Activated T-cell treated with anti-CD3 and anti-CD28 coated beads, Interleukin-2, amount 50 U/mL, for 24 hours (primary cell): ENCODE measurements at regions not wholly inside any gene's neighbourhood (a gene's known extent, or its start where the extent isn't known, plus 50 kb on each side); places are given as distances from the start of the nearest gene placed in this dataset.
"Not testable (repeated sequence)": the region's sequence is repeated elsewhere in the genome, so short reads cannot be mapped to it uniquely, and the experiment has no call there.

Experiments used
- DNase-seq: peaks from one replicate; pipeline ENCODE4 v3.0.0-alpha.2; 2020
- H3K27ac Mint-ChIP-seq: 2 replicates; pipeline ENCODE4 v1.8.0; 2020; ENCODE audit warnings: mild to moderate bottlenecking, mixed read lengths
- H3K27me3 Mint-ChIP-seq: 2 replicates; pipeline ENCODE4 v1.8.0; 2020; ENCODE audit warnings: mixed read lengths
- H3K36me3 Mint-ChIP-seq: 2 replicates; pipeline ENCODE4 v1.8.0; 2020; ENCODE audit warnings: low read depth, mixed read lengths
- H3K4me1 Mint-ChIP-seq: 2 replicates; pipeline ENCODE4 v1.8.0; 2020; ENCODE audit warnings: low read depth, mixed read lengths
- H3K4me3 Mint-ChIP-seq: 2 replicates; pipeline ENCODE4 v1.8.0; 2020; ENCODE audit warnings: mild to moderate bottlenecking, moderate library complexity, mixed read lengths
- H3K9me3 Mint-ChIP-seq: 2 replicates; pipeline ENCODE4 v1.8.0; 2020; ENCODE audit warnings: mixed read lengths

DNA sequence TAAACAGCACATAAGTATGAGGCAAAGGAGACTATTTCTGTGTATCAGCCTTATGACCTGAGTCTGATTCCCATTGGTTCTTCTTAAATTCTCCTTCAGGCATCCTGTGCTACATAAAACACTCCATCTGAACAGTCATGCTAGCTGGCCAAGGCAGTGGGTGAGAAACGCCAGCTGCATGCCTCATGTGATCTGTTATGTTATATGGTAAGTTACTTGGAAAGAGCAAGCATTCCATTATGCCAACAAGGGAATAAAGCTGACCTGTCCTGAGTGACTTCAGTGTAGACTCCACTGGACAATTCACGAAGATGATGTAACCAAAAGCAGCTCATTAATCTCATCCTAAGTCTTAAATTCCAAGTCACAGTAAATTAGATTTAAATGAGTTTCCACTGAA lies 216.5 kb upstream of the FN1 start:
- no peak for DNase-seq
- H3K27me3 Mint-ChIP-seq = no peaks in the 10 kb centered on the region
- H3K4me3 Mint-ChIP-seq = no peak overlapping the region
- H3K9me3 Mint-ChIP-seq = no peaks in the 10 kb centered on the region
- H3K4me1 Mint-ChIP-seq = no peaks in the 10 kb centered on the region
- H3K27ac Mint-ChIP-seq = no peak overlapping the region
- no peaks in the 10 kb centered on the region for H3K36me3 Mint-ChIP-seq

GRCh38 chr2:215651412-215651811 lies 215.5 kb upstream of the FN1 start:
- Mint-ChIP-seq H3K27ac (no peak overlapping the region), H3K9me3 (no peaks in the 10 kb centered on the region), H3K4me3 (no peak overlapping the region), H3K4me1 (no peaks in the 10 kb centered on the region), H3K36me3 (no peaks in the 10 kb centered on the region), H3K27me3 (no peaks in the 10 kb centered on the region)
- DNase-seq = no peak

DNA sequence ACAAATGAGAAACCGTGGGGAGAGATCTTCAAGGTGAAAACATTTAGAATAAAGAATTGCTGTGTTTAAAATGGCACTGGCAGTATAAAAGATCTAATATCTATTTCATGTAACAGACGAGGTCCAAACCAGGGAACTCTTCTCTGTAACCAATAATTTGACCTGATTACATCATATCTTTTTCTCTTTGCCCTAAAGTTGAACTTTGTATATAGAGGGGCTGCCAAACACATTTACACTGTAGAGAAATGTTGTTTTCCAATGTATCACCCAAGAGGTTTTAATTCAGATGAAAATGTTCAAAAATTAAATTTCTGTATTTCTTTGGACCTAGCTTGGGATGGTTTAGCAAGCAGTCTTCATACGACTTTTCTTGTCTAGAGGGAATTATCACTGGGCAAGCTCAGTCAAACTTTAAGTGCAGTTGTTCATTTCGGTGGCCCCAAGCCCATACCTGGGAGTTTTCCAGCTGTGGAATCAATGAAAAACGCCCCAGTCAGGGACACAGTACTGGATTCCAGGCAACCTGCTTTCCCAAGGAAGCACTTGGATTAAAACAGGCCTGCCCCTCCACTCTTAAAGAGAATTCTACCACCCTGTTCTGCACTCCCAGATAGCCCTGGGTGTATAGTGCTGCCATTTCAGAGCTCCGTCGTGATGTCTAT lies 208.5 kb upstream of the FN1 start:
- Mint-ChIP-seq H3K27ac (no peak overlapping the region), H3K9me3 (peaks cover 1% of the 10 kb centered on the region), H3K4me3 (no peak overlapping the region), H3K36me3 (no peaks in the 10 kb centered on the region), H3K4me1 (no peaks in the 10 kb centered on the region), H3K27me3 (no peaks in the 10 kb centered on the region)
- no peak for DNase-seq

- peaks cover 25% of the 10 kb centered on the region for H3K9me3 Mint-ChIP-seq
- H3K27me3 Mint-ChIP-seq = peaks cover 3% of the 10 kb centered on the region
- H3K4me1 Mint-ChIP-seq = no peaks in the 10 kb centered on the region
- H3K27ac Mint-ChIP-seq = no peak overlapping the region
- no peak for DNase-seq
- no peak overlapping the region for H3K4me3 Mint-ChIP-seq
- H3K36me3 Mint-ChIP-seq = no peaks in the 10 kb centered on the region
Observed at GRCh38 chr2:215638687-215639086, 202.8 kb upstream of the FN1 start.

GRCh38 chr2:215637651-215638050 lies 201.8 kb upstream of the FN1 start:
- Mint-ChIP-seq H3K4me3 (no peak overlapping the region), H3K9me3 (peaks cover 35% of the 10 kb centered on the region), H3K27ac (no peak overlapping the region), H3K4me1 (no peaks in the 10 kb centered on the region), H3K36me3 (no peaks in the 10 kb centered on the region), H3K27me3 (peaks cover 3% of the 10 kb centered on the region)
- no peak for DNase-seq

- H3K27ac Mint-ChIP-seq = no peak overlapping the region
- H3K4me1 Mint-ChIP-seq = no peaks in the 10 kb centered on the region
- DNase-seq = no peak
- peaks cover 3% of the 10 kb centered on the region for H3K27me3 Mint-ChIP-seq
- no peaks in the 10 kb centered on the region for H3K36me3 Mint-ChIP-seq
- no peak overlapping the region for H3K4me3 Mint-ChIP-seq
- peaks cover 41% of the 10 kb centered on the region for H3K9me3 Mint-ChIP-seq
Observed at GRCh38 chr2:215636816-215637215, 200.9 kb upstream of the FN1 start.

- H3K4me3 Mint-ChIP-seq = no peak overlapping the region
- peaks cover 41% of the 10 kb centered on the region for H3K9me3 Mint-ChIP-seq
- no peak for DNase-seq
- H3K36me3 Mint-ChIP-seq = no peaks in the 10 kb centered on the region
- H3K27ac Mint-ChIP-seq = no peak overlapping the region
- no peaks in the 10 kb centered on the region for H3K4me1 Mint-ChIP-seq
- H3K27me3 Mint-ChIP-seq = peaks cover 3% of the 10 kb centered on the region
Observed at GRCh38 chr2:215635788-215636139, 199.9 kb upstream of the FN1 start.

DNA sequence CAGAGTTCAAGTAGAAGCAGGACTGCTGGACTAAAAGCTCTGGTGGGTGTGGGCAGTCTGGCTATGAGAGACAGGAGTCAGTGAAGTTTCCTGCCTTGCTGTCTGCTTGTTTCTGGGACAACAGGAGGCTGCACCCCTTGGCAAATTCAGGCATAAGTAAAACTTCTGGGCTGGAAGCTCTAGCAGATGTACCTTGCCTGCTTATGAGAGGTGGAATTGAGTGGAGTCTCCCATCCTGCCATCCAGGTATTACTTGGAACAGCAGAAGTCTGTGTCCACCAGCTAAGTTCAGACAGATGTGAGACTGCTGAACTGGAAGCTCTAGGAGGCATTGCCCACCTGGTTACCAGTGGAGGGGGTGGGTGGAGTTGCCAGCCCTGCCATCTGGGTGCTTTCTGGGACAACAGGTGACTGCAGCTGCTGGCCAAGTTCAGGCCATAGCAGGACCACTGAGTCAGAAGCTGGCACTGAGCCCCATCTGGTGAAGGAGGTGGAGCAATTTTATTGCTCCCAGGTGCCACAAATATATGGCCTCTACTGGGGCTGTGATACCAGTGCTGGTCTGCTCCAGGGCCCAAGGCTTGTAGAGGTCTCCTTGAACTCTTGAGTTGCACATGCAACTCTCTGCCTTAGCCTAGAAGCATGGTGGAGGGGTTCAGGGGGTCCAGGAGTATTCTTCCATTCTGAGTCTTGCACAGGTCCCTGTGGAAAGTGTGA lies 199.4 kb upstream of the FN1 start:
- Mint-ChIP-seq H3K9me3 (peaks cover 41% of the 10 kb centered on the region), H3K27me3 (peaks cover 3% of the 10 kb centered on the region), H3K4me1 (no peaks in the 10 kb centered on the region), H3K36me3 (no peaks in the 10 kb centered on the region), H3K27ac (no peak overlapping the region), H3K4me3 (no peak overlapping the region)
- DNase-seq = no peak

- no peak overlapping the region for H3K4me3 Mint-ChIP-seq
- H3K27ac Mint-ChIP-seq = no peak overlapping the region
- H3K27me3 Mint-ChIP-seq = peaks cover 3% of the 10 kb centered on the region
- peaks cover 33% of the 10 kb centered on the region for H3K9me3 Mint-ChIP-seq
- no peak for DNase-seq
- no peaks in the 10 kb centered on the region for H3K36me3 Mint-ChIP-seq
- no peaks in the 10 kb centered on the region for H3K4me1 Mint-ChIP-seq
Observed at GRCh38 chr2:215633360-215633759, 197.5 kb upstream of the FN1 start.

DNA sequence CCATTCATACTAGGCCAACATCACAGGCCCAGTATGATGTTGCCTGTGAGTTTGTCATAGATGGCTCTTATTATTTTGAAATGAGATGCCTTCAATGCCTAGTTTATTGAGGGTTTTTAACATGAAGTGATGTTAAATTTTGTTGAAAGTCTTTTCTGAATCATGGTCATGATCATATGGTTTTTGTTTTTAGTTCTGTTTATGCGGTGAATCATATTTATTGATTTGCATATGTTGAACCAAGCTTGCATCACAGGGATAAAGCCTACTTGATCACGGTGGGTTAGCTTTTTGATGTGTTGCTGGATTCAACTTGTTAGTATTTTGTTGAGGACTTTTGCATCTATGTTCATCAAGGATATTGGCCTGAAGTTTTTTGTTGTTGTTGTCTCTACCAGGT lies 195.8 kb upstream of the FN1 start:
- peaks cover 3% of the 10 kb centered on the region for H3K27me3 Mint-ChIP-seq
- DNase-seq = no peak
- H3K9me3 Mint-ChIP-seq = peaks cover 27% of the 10 kb centered on the region
- no peak overlapping the region for H3K27ac Mint-ChIP-seq
- H3K36me3 Mint-ChIP-seq = no peaks in the 10 kb centered on the region
- no peaks in the 10 kb centered on the region for H3K4me1 Mint-ChIP-seq
- no peak overlapping the region for H3K4me3 Mint-ChIP-seq

- H3K36me3 Mint-ChIP-seq, H3K27me3 Mint-ChIP-seq, H3K4me1 Mint-ChIP-seq, H3K4me3 Mint-ChIP-seq, DNase-seq, H3K27ac Mint-ChIP-seq: not testable (repeated sequence)
- peaks cover 27% of the 10 kb centered on the region for H3K9me3 Mint-ChIP-seq
Observed at GRCh38 chr2:215630796-215631195, 194.9 kb upstream of the FN1 start.

DNA sequence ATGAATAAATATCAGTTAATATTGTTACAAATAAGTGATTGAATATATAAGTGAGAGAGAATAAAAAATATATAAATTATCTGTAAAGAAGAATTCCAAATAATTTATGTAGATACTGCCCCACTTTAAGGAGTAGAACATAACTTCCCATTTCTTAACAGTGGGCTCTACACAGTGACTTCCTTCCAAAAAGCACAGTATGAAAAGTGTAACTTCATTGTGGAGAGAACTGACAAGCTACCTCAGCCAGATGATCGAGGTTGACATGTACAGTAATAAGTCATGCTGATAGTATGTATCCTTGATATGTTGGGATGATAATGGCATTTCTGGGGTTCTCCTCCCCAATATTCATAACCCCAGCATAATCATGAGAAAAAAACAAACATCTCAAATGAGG lies 191.9 kb upstream of the FN1 start:
- H3K27me3 Mint-ChIP-seq = peaks cover 2% of the 10 kb centered on the region
- peaks cover 7% of the 10 kb centered on the region for H3K9me3 Mint-ChIP-seq
- no peaks in the 10 kb centered on the region for H3K36me3 Mint-ChIP-seq
- H3K27ac Mint-ChIP-seq = no peak overlapping the region
- no peak for DNase-seq
- H3K4me3 Mint-ChIP-seq = no peak overlapping the region
- H3K4me1 Mint-ChIP-seq = no peaks in the 10 kb centered on the region

DNA sequence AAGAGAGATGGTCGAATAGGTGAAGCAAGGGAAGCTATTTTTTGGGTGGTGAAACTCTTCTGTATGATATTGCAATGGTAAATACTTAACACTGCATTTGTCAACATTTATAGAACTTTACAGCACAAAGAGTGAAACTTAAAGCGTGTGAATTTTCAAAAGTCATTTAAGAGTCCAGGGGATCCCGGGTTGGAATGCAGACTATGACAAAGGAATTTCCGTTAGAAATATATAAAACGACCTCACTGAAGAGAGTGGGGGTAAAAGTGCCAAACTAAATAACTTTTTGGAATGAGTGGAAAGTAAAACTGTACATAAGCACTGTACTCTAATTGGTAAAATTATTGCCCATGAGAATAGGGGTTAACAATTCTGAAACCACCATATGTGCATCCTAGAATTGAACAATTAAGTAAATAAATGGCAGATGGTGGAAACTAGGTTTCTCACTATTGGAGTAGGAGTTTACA lies 191.0 kb upstream of the FN1 start:
- no peaks in the 10 kb centered on the region for H3K9me3 Mint-ChIP-seq
- H3K27me3 Mint-ChIP-seq = peaks cover 8% of the 10 kb centered on the region
- DNase-seq = no peak
- no peaks in the 10 kb centered on the region for H3K4me1 Mint-ChIP-seq
- no peak overlapping the region for H3K4me3 Mint-ChIP-seq
- no peak overlapping the region for H3K27ac Mint-ChIP-seq
- no peaks in the 10 kb centered on the region for H3K36me3 Mint-ChIP-seq

- Mint-ChIP-seq H3K36me3 (no peaks in the 10 kb centered on the region), H3K27me3 (peaks cover 10% of the 10 kb centered on the region), H3K4me1 (no peaks in the 10 kb centered on the region), H3K27ac (no peak overlapping the region), H3K4me3 (no peak overlapping the region), H3K9me3 (no peaks in the 10 kb centered on the region)
- DNase-seq = no peak
Observed at GRCh38 chr2:215626063-215626462, 190.2 kb upstream of the FN1 start.

DNA sequence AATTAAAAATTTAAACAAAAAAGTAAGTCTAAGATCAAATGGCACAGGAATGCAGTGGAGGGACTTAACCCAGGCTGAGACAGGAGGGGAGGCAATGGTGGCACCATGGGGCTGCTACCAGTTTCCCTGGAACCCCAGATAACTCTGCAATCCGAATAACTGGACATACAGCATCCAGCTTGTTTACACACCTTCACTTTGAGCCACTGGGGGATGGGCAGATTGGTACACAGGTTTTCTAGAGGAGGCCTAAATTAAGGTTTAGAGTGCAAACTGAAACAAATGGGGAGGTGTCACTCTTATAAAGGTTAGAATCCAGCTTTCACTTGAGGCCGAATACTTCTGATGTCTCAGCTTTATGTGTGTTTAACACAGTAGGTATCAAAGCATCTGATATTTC lies 189.3 kb upstream of the FN1 start:
- no peak overlapping the region for H3K4me3 Mint-ChIP-seq
- no peak for DNase-seq
- H3K4me1 Mint-ChIP-seq = peaks cover 1% of the 10 kb centered on the region
- no peaks in the 10 kb centered on the region for H3K36me3 Mint-ChIP-seq
- peaks cover 13% of the 10 kb centered on the region for H3K27me3 Mint-ChIP-seq
- H3K27ac Mint-ChIP-seq = no peak overlapping the region
- no peaks in the 10 kb centered on the region for H3K9me3 Mint-ChIP-seq
